ENCODE measurements at regions not wholly inside any gene's neighbourhood (a gene's known extent, or its start where the extent isn't known, plus 50 kb on each side); places are given as distances from the start of the nearest gene placed in this dataset.

GRCh38 chr11:37558619-37559210 lies 960.7 kb upstream of the RAG2 start:
- DNase-seq, result no peak

DNA sequence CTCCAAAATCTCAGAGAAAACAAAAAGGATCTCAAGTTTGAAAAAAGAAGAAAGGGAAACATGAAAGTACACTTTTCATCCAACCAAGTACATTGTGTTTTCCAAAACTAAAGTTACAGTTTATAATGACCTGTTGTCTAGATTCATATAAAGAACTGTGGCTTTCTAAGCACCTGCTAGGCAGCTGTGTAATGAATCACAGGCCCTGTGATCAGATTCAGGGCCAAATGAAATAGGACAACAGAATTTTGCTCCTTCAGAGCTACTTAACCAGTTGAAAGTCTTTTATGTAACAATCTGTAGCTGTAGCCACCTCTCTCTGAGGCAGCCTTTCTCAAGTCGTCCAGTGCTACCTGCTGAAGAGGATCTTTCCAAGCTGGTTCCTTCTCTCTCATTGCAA lies 960.0 kb upstream of the RAG2 start:
- no peak for DNase-seq

DNA sequence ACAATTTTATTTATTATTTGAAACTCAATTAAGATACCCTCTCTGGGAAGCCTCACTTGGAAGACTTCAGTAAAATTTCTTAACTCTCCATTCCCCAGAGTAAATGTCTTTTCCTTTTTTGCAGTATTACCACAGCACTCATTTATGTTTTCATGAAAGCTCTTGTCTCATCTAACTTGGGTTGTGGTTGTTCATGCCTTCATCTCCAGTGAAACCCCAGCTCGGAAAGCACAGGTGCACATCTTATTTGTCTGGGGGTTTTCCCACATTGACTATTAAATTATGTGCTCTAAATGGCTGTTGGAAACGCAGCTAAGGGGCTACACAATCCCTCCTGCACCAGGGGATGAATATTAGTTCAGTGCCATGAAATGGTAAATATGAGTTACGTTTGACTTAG lies 954.2 kb upstream of the RAG2 start:
- DNase-seq, result no peak

DNA sequence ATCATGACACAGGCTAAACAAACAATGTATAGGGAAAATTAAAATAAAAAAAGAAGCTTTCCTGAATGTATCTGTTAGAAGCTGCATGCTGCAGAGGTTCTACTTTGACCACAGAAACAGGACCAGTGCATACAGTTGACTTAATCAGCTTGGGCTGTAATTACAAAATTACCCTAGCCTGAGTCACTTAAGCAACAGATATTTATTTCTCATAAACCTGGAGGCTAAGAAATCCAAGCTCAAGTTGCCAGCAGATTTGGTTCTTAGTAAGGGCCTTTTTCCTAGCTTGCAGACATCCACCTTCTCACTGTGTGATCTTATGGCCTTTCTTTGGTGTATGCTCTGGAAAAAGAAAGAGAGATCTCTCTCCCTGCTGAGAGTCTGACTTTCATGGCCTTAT lies 946.5 kb upstream of the RAG2 start:
- DNase-seq, result no peak

- DNase-seq, result no peak
Observed at GRCh38 chr11:37533830-37534229, 935.8 kb upstream of the RAG2 start.

GRCh38 chr11:37533087-37533486 lies 935.1 kb upstream of the RAG2 start:
- DNase-seq, result no peak

DNA sequence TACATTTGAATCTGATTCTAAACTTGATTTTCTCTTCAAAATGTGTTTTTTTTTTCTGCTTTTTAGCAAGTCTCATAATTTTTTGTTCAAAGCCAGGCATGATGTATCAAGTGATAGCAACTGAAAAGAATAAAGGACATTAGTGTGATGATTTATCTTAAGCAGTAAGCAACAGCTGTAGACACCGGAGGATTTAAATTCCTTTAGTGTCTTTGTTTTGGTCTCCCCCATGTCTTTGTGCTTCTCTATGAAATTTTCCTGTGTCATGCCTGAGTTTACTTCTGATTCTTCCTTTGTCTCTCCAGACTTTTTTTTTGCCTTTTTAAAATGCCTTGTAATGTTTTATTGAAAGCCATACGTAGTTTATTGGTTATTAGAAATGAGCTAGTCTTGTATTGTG lies 934.2 kb upstream of the RAG2 start:
- DNase-seq, result no peak

- no peak for DNase-seq
Observed at GRCh38 chr11:37527545-37527944, 929.5 kb upstream of the RAG2 start.

DNA sequence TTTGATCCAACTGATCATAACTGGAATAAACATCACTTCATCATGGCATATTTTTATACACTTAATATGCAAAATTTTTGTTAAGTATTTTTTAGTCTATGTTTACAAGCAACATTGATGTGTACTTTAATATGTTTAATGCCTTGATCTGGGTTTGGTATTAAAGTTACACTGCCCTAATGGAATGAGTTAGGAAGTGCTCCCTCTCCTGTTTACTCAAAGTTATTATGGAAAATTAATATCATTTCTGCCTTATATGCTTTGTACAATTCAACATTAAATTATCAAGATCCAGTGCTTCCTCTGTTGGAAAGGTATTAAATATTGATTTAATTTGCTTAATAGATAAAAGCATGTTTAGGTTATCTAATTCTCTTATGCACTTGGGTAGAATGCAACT lies 927.3 kb upstream of the RAG2 start:
- DNase-seq, result no peak

- no peak for DNase-seq
Observed at GRCh38 chr11:37519781-37520180, 921.7 kb upstream of the RAG2 start.

- DNase-seq, result no peak
Observed at GRCh38 chr11:37512156-37512780, 914.2 kb upstream of the RAG2 start.

- no peak for DNase-seq
Observed at GRCh38 chr11:37511425-37511933, 913.4 kb upstream of the RAG2 start.

- no peak for DNase-seq
Observed at GRCh38 chr11:37509506-37509905, 911.5 kb upstream of the RAG2 start.

GRCh38 chr11:37506531-37506930 lies 908.5 kb upstream of the RAG2 start:
- DNase-seq, result no peak

DNA sequence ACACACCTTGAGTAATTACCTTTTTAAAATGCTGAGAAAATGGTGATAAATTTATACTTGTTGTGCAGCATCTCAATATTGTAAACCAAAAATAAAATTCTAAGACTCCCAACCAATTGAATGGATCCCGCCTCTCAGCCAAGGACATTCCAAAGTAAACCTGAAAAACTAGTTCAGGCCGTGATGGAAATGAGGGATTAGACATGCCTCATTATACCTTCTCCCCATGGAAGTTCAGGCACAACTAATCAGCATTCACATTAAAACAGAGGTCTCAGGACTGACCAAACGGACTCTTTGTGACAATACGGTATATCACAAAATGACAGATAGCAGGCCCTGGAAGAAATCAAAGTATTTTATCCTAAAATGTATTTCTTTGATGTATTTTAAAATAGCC lies 907.4 kb upstream of the RAG2 start:
- DNase-seq, result no peak

GRCh38 chr11:37504921-37505320 lies 906.9 kb upstream of the RAG2 start:
- no peak for DNase-seq

- DNase-seq, result peak in 1 of 2 donors; percentile 13
Observed at GRCh38 chr11:37504060-37504611, 906.1 kb upstream of the RAG2 start.

GRCh38 chr11:37503411-37504059 lies 905.5 kb upstream of the RAG2 start:
- no peak for DNase-seq

DNA sequence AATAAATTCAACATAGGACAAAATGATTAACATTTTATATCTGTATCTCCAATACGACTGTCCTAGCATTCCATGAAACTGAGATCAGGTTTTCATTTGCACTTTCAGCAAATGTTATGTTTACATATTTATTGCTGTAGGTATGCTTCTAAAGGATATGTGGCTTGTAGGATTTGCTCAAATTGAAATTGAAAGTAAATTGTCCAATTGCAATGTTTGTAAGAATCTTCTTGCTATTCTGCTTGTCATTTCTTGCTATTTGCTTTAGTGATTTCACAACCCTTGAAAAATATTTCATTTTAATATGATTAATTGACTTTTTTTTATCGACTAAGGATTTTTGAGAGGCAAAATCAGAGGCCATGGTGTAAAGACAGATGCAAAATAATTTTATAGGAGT lies 904.2 kb upstream of the RAG2 start:
- no peak for DNase-seq

GRCh38 chr11:37500425-37500824 lies 902.4 kb upstream of the RAG2 start:
- DNase-seq, result no peak

DNA sequence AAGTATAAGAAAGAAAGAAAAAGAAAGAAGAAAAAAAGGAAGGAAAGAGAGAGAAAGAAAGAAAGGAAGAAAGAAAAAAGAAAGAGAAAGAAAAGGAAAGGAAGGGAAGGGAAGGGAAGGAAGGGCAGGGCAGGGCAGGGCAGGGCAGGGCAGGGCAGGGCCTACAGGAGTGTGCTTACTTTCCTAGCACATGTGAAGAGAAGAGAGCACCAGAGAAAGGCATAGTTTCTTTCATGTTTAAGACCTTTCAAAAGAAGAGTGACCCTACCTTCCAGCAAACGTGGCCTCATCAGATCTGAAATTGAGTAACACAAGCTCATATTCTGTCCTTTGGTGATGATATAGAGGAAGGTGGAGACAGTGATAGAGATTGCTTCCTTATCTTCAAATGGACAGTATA lies 899.3 kb upstream of the RAG2 start:
- DNase-seq, result no peak

GRCh38 chr11:37496201-37496600 lies 898.2 kb upstream of the RAG2 start:
- DNase-seq, result no peak

- no peak for DNase-seq
Observed at GRCh38 chr11:37484298-37484697, 886.3 kb upstream of the RAG2 start.

GRCh38 chr11:37483761-37484160 lies 885.7 kb upstream of the RAG2 start:
- DNase-seq, result no peak
